K562 (cell line): ENCODE measurements at regions not wholly inside any gene's neighbourhood (a gene's known extent, or its start where the extent isn't known, plus 50 kb on each side); places are given as distances from the start of the nearest gene placed in this dataset.

Experiments
- ATAC-seq: fragments of 200-7000 bp; cut with Tn5 transposase; 3 replicates; pipeline ENCODE4 v1.9.1; 2020; ENCODE audit warnings: moderate library complexity
- BruUV-seq: library from RNA; stranded (reverse); fragments of 400-500 nt; replicated peaks from 2 replicates; lab custom pipeline; 2021; lab: Mats Ljungman, UMichigan
- CTCF ChIA-PET: fragments of 300-600 bp; formaldehyde crosslinking; extraction: SDS; loops from one replicate; lab custom pipeline; 2021; ENCODE audit warnings: low intra/inter-chr PET ratio; lab: Yijun Ruan, JAX
- POLR2A ChIA-PET: fragments of 300-600, 350-650 bp; sonication (Branson Sonifier 250); formaldehyde crosslinking; extraction: SDS; loops from one replicate; lab custom pipeline; 2021; ENCODE audit warnings: antibody characterized with exemption, inconsistent platforms; lab: Yijun Ruan, JAX
- DNase-seq, 4 experiments: peaks; one replicate each; pipeline versions ENCODE4 v3.0.0 to v3.0.0-alpha.2; 2011 to 2018; ENCODE audit warnings: low spot score in 3 of 4, mixed read lengths in 3 of 4; ENCODE audit errors: extremely low read depth in 1 of 4
- FAIRE-seq: peaks from 2 replicates; lab custom pipeline; 2011; peaks lifted over from hg19 to GRCh38; lab: Jason Lieb, UNC
- H2AFZ ChIP-seq: 2 replicates; pipeline ENCODE4 v1.6.0; 2011; ENCODE audit warnings: low read depth, low read length, control low read depth, inconsistent platforms
- H3K27ac ChIP-seq: fragments of 200-600 bp; 3 replicates; pipeline ENCODE4 v1.8.0; 2011; ENCODE audit warnings: low read depth, mild to moderate bottlenecking, control low read depth, inconsistent platforms, low read length, moderate library complexity, mixed read lengths; ENCODE audit errors: extremely low read depth
- H3K27me3 ChIP-seq, 2 experiments: fragments of 300-600 bp in 1 of 2; 2 replicates in 1 of 2; 3 replicates in 1 of 2; pipeline versions ENCODE4 v1.6.0 to v1.8.0; 2011; ENCODE audit warnings: inconsistent platforms in 2 of 2, low read length in 2 of 2, mild to moderate bottlenecking in 1 of 2, mixed read lengths in 1 of 2, moderate library complexity in 1 of 2; ENCODE audit not compliant: control insufficient read depth in 2 of 2, insufficient read depth in 2 of 2
- H3K36me3 ChIP-seq: fragments of 300-600 bp; 3 replicates; pipeline ENCODE4 v1.8.0; 2011; ENCODE audit warnings: mild to moderate bottlenecking, low read length, inconsistent platforms; ENCODE audit not compliant: control insufficient read depth, insufficient read depth
- H3K4me1 ChIP-seq, 2 experiments: fragments of 200-600 bp in 1 of 2; replicated peaks in 1 of 2; 2 replicates in 1 of 2; 3 replicates in 1 of 2; pipeline versions ENCODE4 v1.5.1 to v1.8.0; 2011; ENCODE audit warnings: inconsistent platforms in 2 of 2, low read length in 2 of 2, mild to moderate bottlenecking in 1 of 2, mixed read lengths in 1 of 2, moderate library complexity in 1 of 2; ENCODE audit not compliant: control insufficient read depth in 2 of 2, insufficient read depth in 2 of 2
- H3K4me2 ChIP-seq: 2 replicates; pipeline ENCODE4 v1.6.1; 2011; ENCODE audit warnings: low read length, control low read depth, inconsistent platforms, mixed read lengths; ENCODE audit not compliant: insufficient read depth
- H3K4me3 ChIP-seq: fragments of 200-600 bp; sonication (generic), shearing (Covaris generic); 2 replicates; pipeline ENCODE4 v1.5.1; 2016; ENCODE audit warnings: control low read depth, inconsistent platforms
- H3K79me2 ChIP-seq: fragments of 200-600 bp; 3 replicates; pipeline ENCODE4 v1.8.0; 2011; ENCODE audit warnings: low read length, inconsistent platforms; ENCODE audit not compliant: control insufficient read depth, insufficient read depth
- H3K9ac ChIP-seq, 2 experiments: 2 replicates each; pipeline versions ENCODE4 v1.6.0 to v1.6.1; 2011; ENCODE audit warnings: low read depth in 2 of 2, low read length in 2 of 2, control low read depth in 1 of 2, inconsistent platforms in 1 of 2, mild to moderate bottlenecking in 1 of 2, mixed read lengths in 1 of 2; ENCODE audit not compliant: insufficient read depth in 1 of 2
- H3K9me1 ChIP-seq: one replicate; pipeline ENCODE4 v1.6.0; 2011; ENCODE audit warnings: inconsistent platforms, mild to moderate bottlenecking, low read length, moderate library complexity; ENCODE audit not compliant: control insufficient read depth, insufficient read depth
- H3K9me3 ChIP-seq: replicated peaks from 2 replicates; pipeline ENCODE4 v1.5.1; 2011; ENCODE audit warnings: low read depth, low read length, inconsistent platforms; ENCODE audit not compliant: control insufficient read depth, insufficient read depth
- H4K20me1 ChIP-seq: replicated peaks from 2 replicates; pipeline ENCODE4 v1.6.1; 2011; ENCODE audit warnings: low read length, inconsistent platforms, mixed read lengths; ENCODE audit not compliant: control insufficient read depth, insufficient read depth
- MIER1 ChIP-seq: fragments of 450-650 bp; IDR thresholded peaks from 2 replicates; pipeline ENCODE4 v1.6.1; 2016; ENCODE audit warnings: antibody characterized with exemption, mild to moderate bottlenecking, low read depth
- RAD21 ChIP-seq, 2 experiments: fragments of 250-450 bp in 1 of 2; fragments of 450-650 bp in 1 of 2; sonication (Bioruptor Pico) in 1 of 2; formaldehyde crosslinking in 1 of 2; IDR thresholded peaks in 1 of 2; conservative IDR thresholded peaks in 1 of 2; 2 replicates each; pipeline versions ENCODE4 v1.4.0 to v1.8.0; 2020 to 2022; ENCODE audit warnings: mild to moderate bottlenecking in 2 of 2, moderate library complexity in 1 of 2
- WGBS: fragments of 100-300 bp; shearing (Covaris generic); methylation state at CpG from one replicate; pipeline ENCODE4 v1.1.6; 2016; ENCODE audit warnings: low coverage, mixed read lengths; ENCODE audit not compliant: insufficient coverage; ENCODE audit errors: missing lambda C conversion rate; 5-methylcytosine and 5-hydroxymethylcytosine counted together
- in situ Hi-C: fragments of 300-500 bp; cut with MboI; formaldehyde crosslinking; loops from 4 replicates; pipeline ENCODE4 v1.15.0; 2018; ENCODE audit warnings: inconsistent platforms, mixed read lengths
- intact Hi-C: fragments of 100-400 bp; cut with micrococcal nuclease; formaldehyde crosslinking; loops from 2 replicates; pipeline ENCODE4 v1.14.2; 2022
- TF ChIP-seq, protein P1 (sequence below): fragments of 450-650 bp; formaldehyde crosslinking; IDR thresholded peaks from 2 replicates; pipeline ENCODE4 v1.4.0; 2022; ENCODE audit warnings: missing genetic modification characterization
- TF ChIP-seq, protein P2 (sequence below): sonication (generic); formaldehyde crosslinking; IDR thresholded peaks from 2 replicates; pipeline ENCODE4 v1.8.0; 2022; ENCODE audit warnings: missing genetic modification reagents, mild to moderate bottlenecking, borderline replicate concordance

DNA sequence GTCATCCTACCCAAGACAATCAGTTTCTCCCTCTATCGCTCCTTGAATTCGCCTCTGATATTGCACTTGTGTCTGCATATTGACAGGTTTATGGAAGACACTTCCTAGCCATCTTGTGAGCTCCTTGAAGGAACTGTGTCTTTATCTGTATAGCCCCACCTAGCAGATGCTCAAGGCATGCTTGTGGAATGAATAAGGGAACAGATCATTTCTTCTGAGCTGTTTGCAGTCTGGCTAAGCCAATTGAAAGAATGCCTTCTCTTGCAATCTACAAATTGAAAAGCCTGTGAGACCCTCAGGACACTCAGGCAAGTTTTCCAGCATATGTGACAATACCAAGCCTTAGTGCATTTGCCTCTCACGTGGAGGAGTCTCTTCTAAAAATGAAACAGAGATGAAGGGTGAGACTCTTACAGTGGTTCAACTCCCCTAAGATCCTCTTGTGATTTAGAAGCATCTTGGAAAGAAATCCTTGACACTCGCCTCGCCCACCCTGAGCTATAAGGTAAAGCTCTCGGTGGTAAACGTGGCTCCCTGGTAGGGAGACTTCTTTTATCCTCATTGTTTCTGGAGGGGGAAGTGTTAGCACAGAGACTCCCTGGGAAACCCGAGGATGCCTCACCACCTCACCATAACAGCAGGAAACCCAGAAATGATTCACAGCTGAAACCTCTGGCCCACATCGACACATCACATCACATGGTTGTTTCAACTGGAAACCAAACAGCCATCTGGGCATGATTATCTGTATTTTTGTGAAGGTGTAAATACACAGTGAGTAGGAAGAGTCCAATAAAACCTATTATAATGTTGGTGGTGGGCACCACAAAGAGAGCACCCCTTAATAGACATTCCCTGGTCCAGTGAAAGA is 112.3 kb upstream of the BCL2L14 start:
- POLR2A ChIA-PET: interaction anchor here (0.7 kb wide), 1 partner anchor 17 kb away, joined by 3 read pairs; no protein-coding TSS in a partner anchor
- BruUV-seq: no TSS peak
- no peak for DNase-seq
- in situ Hi-C loops: no loop called here
- WGBS: 0% methylated on average over 7 of the region's 9 CpGs
- Histone ChIP-seq H3K4me2 (no peak overlapping the region), H3K9me3 (no peaks in the 10 kb centered on the region), H3K79me2 (no peaks in the 10 kb centered on the region), H3K9me1 (no peaks in the 10 kb centered on the region), H3K4me1 (no peaks in the 10 kb centered on the region), H3K27ac (no peak overlapping the region), H2AFZ (no peak overlapping the region), H4K20me1 (no peaks in the 10 kb centered on the region), H3K4me3 (no peak overlapping the region), H3K9ac (no peak overlapping the region), H3K27me3 (peaks cover 21 to 30% of the 10 kb centered on the region in 2 experiments; a peak in 3 of 5 replicates), H3K36me3 (no peaks in the 10 kb centered on the region)
- intact Hi-C loops: no loop called here
- CTCF ChIA-PET: no interaction called here
- FAIRE-seq: no peak
- TF ChIP-seq, protein P1, sequence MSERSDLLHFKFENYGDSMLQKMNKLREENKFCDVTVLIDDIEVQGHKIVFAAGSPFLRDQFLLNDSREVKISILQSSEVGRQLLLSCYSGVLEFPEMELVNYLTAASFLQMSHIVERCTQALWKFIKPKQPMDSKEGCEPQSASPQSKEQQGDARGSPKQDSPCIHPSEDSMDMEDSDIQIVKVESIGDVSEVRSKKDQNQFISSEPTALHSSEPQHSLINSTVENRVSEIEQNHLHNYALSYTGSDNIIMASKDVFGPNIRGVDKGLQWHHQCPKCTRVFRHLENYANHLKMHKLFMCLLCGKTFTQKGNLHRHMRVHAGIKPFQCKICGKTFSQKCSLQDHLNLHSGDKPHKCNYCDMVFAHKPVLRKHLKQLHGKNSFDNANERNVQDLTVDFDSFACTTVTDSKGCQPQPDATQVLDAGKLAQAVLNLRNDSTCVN: no peak
- TF ChIP-seq, protein P2, sequence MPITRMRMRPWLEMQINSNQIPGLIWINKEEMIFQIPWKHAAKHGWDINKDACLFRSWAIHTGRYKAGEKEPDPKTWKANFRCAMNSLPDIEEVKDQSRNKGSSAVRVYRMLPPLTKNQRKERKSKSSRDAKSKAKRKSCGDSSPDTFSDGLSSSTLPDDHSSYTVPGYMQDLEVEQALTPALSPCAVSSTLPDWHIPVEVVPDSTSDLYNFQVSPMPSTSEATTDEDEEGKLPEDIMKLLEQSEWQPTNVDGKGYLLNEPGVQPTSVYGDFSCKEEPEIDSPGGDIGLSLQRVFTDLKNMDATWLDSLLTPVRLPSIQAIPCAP (CRISPR knock-in tag): no peak
- TF ChIP-seq MIER1 (no peak), RAD21 (CRISPR knock-in tag; conservative IDR thresholded peaks at IDR 0.05 in 1 of 2, IDR thresholded peaks at IDR 0.05 in 1 of 2) (0 out of 4 replicates have a peak, but pooled peaks of 1 of the 2 experiments have one; percentile 15)
- no peak for ATAC-seq
